ENCODE measurements at regions not wholly inside any gene's neighbourhood (a gene's known extent, or its start where the extent isn't known, plus 50 kb on each side); places are given as distances from the start of the nearest gene placed in this dataset.
"Not testable (repeated sequence)": the region's sequence is repeated elsewhere in the genome, so short reads cannot be mapped to it uniquely, and the experiment has no call there.

- no peak for DNase-seq (ENCODE audit: extremely low read depth, low read depth)
Observed at GRCh38 chr17:68682903-68683302, 81.7 kb upstream of the FAM20A start.

GRCh38 chr17:68679882-68680281 lies 78.7 kb upstream of the FAM20A start:
- TF ChIP-seq CTCF (IDR thresholded peaks at IDR 0.05; ENCODE audit: low read depth, low read length) = no peak
- DNase-seq (ENCODE audit: extremely low read depth, low read depth) = no peak

More at GRCh38 chr17:68682903-68683302, 81.7 kb upstream of the FAM20A start:
- no peak for TF ChIP-seq CTCF (IDR thresholded peaks at IDR 0.05; ENCODE audit: low read depth, low read length)

- DNase-seq (ENCODE audit: extremely low read depth, low read depth) = no peak
- no peak for TF ChIP-seq CTCF (IDR thresholded peaks at IDR 0.05; ENCODE audit: low read depth, low read length)
Observed at GRCh38 chr17:68676856-68677255, 75.7 kb upstream of the FAM20A start.

- no peak for TF ChIP-seq CTCF (IDR thresholded peaks at IDR 0.05; ENCODE audit: low read depth, low read length)
Observed at GRCh38 chr17:68675723-68676122, 74.6 kb upstream of the FAM20A start.

GRCh38 chr17:68674029-68674925 lies 73.1 kb upstream of the FAM20A start:
- no peak for TF ChIP-seq CTCF (IDR thresholded peaks at IDR 0.05; ENCODE audit: low read depth, low read length)
- DNase-seq (ENCODE audit: extremely low read depth, low read depth) = no peak

More at GRCh38 chr17:68675723-68676122, 74.6 kb upstream of the FAM20A start:
- no peak for DNase-seq (ENCODE audit: extremely low read depth, low read depth)

GRCh38 chr17:68670967-68671693 lies 70.0 kb upstream of the FAM20A start:
- no peak for TF ChIP-seq CTCF (IDR thresholded peaks at IDR 0.05; ENCODE audit: low read depth, low read length)
- no peak for DNase-seq (ENCODE audit: extremely low read depth, low read depth)

GRCh38 chr17:68666438-68666837 lies 65.3 kb upstream of the FAM20A start:
- not testable (repeated sequence) for DNase-seq (ENCODE audit: extremely low read depth, low read depth)
